ENCODE measurements at regions not wholly inside any gene's neighbourhood (a gene's known extent, or its start where the extent isn't known, plus 50 kb on each side); places are given as distances from the start of the nearest gene placed in this dataset.

DNA sequence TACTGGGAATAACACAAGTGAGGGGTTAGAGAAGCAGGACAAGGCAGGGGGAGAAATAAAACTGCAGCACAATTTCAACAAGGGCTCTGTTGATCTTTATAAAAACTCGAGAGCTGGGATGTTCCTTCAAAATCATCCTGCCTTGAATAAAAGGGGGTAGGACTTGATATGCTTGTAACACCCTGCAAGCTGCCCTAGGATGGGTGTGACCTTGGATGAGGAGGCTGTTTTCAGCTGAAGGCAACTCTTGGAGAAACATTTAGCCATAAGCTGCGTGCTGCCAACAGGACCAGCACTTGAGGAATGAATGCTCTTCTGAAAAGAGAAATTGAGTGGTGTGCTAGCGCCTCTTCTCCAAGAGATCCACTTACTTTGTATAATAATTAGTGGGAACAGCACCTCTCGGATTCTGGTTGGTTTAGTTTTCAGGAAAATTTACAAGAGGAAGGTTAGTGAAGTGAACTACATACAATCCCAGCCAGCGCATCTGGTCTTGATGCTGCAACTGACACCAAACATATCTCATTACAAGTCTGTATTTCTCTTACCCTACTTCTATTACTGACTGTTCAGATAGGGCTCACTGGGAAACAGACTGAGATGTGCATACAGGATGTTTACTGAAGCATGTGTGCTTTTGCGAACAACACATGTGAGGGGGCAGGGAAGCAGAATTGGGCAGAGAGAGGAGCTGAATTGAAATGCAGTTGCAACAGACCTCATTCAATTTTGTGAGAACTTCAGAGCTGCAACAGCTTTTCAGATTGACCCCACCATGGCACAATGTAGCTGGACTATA is 643.0 kb upstream of the GOLIM4 start:
- TF ChIP-seq, protein P1, sequence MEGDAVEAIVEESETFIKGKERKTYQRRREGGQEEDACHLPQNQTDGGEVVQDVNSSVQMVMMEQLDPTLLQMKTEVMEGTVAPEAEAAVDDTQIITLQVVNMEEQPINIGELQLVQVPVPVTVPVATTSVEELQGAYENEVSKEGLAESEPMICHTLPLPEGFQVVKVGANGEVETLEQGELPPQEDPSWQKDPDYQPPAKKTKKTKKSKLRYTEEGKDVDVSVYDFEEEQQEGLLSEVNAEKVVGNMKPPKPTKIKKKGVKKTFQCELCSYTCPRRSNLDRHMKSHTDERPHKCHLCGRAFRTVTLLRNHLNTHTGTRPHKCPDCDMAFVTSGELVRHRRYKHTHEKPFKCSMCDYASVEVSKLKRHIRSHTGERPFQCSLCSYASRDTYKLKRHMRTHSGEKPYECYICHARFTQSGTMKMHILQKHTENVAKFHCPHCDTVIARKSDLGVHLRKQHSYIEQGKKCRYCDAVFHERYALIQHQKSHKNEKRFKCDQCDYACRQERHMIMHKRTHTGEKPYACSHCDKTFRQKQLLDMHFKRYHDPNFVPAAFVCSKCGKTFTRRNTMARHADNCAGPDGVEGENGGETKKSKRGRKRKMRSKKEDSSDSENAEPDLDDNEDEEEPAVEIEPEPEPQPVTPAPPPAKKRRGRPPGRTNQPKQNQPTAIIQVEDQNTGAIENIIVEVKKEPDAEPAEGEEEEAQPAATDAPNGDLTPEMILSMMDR (IDR thresholded peaks at IDR 0.05; ENCODE audit: insufficient read depth, low read length) = no peak
- TF ChIP-seq GABPA (IDR thresholded peaks at IDR 0.05; ENCODE audit: low read depth) = no peak
- TF ChIP-seq, protein P2, sequence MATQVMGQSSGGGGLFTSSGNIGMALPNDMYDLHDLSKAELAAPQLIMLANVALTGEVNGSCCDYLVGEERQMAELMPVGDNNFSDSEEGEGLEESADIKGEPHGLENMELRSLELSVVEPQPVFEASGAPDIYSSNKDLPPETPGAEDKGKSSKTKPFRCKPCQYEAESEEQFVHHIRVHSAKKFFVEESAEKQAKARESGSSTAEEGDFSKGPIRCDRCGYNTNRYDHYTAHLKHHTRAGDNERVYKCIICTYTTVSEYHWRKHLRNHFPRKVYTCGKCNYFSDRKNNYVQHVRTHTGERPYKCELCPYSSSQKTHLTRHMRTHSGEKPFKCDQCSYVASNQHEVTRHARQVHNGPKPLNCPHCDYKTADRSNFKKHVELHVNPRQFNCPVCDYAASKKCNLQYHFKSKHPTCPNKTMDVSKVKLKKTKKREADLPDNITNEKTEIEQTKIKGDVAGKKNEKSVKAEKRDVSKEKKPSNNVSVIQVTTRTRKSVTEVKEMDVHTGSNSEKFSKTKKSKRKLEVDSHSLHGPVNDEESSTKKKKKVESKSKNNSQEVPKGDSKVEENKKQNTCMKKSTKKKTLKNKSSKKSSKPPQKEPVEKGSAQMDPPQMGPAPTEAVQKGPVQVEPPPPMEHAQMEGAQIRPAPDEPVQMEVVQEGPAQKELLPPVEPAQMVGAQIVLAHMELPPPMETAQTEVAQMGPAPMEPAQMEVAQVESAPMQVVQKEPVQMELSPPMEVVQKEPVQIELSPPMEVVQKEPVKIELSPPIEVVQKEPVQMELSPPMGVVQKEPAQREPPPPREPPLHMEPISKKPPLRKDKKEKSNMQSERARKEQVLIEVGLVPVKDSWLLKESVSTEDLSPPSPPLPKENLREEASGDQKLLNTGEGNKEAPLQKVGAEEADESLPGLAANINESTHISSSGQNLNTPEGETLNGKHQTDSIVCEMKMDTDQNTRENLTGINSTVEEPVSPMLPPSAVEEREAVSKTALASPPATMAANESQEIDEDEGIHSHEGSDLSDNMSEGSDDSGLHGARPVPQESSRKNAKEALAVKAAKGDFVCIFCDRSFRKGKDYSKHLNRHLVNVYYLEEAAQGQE (IDR thresholded peaks at IDR 0.05; ENCODE audit: insufficient replicate concordance, low read depth) = no peak

Measured in HL-60 (cell line).